Activated CD8-positive, alpha-beta memory T cell treated with anti-CD3 and anti-CD28 coated beads, Interleukin-2, amount 10 ng/mL, durations not matched to agents 7 days and 5 days (primary cell): ENCODE measurements at regions not wholly inside any gene's neighbourhood (a gene's known extent, or its start where the extent isn't known, plus 50 kb on each side); places are given as distances from the start of the nearest gene placed in this dataset.

ENCODE experiments used
- ATAC-seq: fragments of 150-1000 bp; cut with Tn5 transposase; one replicate; pipeline ENCODE4 v1.10.0; 2021; ENCODE audit warnings: moderate library complexity
- CTCF ChIA-PET: fragments of 350-600 bp; sonication (Branson Sonifier 250); formaldehyde crosslinking; loops from one replicate; lab custom pipeline; 2021; ENCODE audit warnings: antibody characterized with exemption; lab: Charles Lee
- DNase-seq: peaks from one replicate; pipeline ENCODE4 v3.0.0-alpha.2; 2020
- H3K27ac Mint-ChIP-seq: one replicate; pipeline ENCODE4 v1.8.0; 2021; ENCODE audit warnings: mild to moderate bottlenecking, mixed read lengths
- H3K27me3 Mint-ChIP-seq: one replicate; pipeline ENCODE4 v1.8.0; 2021; ENCODE audit warnings: mixed read lengths
- H3K36me3 Mint-ChIP-seq: one replicate; pipeline ENCODE4 v1.8.0; 2021; ENCODE audit warnings: mild to moderate bottlenecking, mixed read lengths
- H3K4me1 Mint-ChIP-seq: one replicate; pipeline ENCODE4 v1.8.0; 2021; ENCODE audit warnings: mixed read lengths
- H3K4me3 Mint-ChIP-seq: one replicate; pipeline ENCODE4 v1.8.0; 2021; ENCODE audit warnings: mild to moderate bottlenecking, moderate library complexity, mixed read lengths
- H3K9me3 Mint-ChIP-seq: one replicate; pipeline ENCODE4 v1.8.0; 2022; ENCODE audit warnings: low read depth, mixed read lengths

DNA sequence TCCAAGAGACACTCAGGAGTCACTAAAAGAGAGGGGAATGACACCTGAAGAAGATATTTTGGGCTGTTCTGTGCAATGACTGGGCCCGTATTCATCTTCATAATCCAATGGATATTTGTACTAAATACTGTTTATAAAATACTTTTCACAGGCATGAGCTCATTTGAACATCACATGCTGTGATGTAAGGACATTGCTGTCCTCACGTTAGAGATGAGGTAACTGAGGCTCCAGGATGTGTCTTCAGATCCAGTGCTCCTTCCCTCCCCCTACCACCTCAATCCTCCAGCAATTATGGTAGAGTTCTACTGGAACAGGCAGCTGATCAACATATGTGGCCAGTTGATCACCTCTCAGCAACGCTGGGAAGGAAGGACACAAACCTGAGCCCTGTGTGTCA is 139.4 kb upstream of the OSMR start:
- ATAC-seq, result no peak
- DNase-seq, result no peak
- CTCF ChIA-PET, result no interaction called here
- no peaks in the 10 kb centered on the region for H3K4me1 Mint-ChIP-seq
- no peak overlapping the region for H3K4me3 Mint-ChIP-seq
- H3K36me3 Mint-ChIP-seq, result no peaks in the 10 kb centered on the region
- H3K9me3 Mint-ChIP-seq, result no peaks in the 10 kb centered on the region
- no peaks in the 10 kb centered on the region for H3K27me3 Mint-ChIP-seq
- no peak overlapping the region for H3K27ac Mint-ChIP-seq

DNA sequence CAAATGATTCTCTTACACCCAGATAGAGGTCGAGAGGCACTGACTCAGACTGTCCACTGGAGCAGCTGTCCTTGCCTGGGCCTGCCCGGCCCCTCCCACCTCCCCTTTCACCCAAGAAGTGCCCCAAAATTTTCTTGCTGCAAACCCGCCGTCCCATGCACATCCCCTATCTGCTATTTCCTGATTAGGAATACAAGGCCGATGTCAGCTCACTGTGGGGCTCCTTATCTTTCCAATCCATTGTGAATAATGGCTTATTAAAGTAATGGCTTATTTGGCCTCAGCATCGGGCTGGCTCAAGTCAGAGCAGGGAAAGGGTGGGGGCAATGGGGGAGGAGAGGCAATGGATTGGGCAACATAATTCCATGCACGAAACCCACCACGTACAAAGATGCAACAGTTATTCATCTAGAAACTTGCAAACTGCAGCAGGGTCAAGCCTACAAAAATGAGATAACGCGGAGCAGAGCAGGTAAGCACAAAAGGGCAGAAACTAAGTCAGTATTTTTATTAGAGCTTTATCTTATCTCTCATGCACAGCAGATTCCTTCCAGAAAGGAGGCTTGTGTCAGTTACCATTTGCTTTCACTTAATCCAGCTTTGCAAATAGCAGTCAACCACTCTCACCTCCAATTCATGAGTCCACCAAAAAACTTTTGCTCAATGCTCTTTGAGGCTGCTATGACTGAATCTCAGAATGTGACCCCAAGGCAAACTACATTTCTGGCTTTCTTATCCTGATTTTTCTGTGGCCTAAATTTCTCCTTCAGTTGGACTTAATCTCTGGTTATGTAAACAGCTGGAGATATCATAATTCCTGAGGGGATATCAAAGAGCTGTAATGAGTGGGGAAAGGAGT is 138.2 kb upstream of the OSMR start:
- DNase-seq (no peak), ATAC-seq (no peak)
- Mint-ChIP-seq H3K4me3 (no peak overlapping the region), H3K4me1 (no peaks in the 10 kb centered on the region), H3K9me3 (no peaks in the 10 kb centered on the region), H3K27me3 (no peaks in the 10 kb centered on the region), H3K27ac (no peak overlapping the region), H3K36me3 (no peaks in the 10 kb centered on the region)
- CTCF ChIA-PET, result no interaction called here

DNA sequence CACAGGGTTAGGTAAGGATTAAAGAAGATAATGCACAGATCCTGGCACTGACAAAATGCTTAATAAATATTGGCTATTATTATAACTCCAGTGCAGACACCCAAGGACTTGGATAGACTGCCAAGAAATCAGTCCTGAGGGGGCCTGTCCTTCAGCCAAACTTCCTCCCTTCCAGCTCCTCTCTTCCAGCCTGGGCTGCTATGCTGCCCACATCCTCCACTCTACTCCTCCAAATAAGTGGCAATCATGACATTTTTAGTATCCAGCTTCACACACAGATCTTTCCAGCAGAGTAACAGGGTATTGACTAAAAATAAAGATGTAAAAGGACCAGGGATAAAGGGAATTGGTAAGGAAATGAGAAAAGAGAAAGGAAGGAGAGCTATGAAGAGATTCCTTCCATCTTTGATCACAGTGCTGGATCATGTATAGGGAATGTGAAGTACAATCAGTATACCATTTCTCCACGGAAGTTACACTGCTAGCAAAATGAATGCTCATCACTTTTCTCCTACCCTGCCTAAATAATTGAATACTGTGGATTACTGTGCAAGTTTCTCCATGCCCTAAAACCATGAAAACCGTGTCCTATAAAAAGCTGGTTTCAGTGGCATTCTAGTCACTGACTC is 136.0 kb upstream of the OSMR start:
- no peak for ATAC-seq
- CTCF ChIA-PET, result interaction anchor here (1.0 kb wide), 1 partner anchor 268 kb away, joined by 3 read pairs; no protein-coding TSS in a partner anchor
- Mint-ChIP-seq H3K36me3 (no peaks in the 10 kb centered on the region), H3K27ac (no peak overlapping the region), H3K27me3 (no peaks in the 10 kb centered on the region), H3K4me3 (no peak overlapping the region), H3K4me1 (no peaks in the 10 kb centered on the region), H3K9me3 (no peaks in the 10 kb centered on the region)
- no peak for DNase-seq

DNA sequence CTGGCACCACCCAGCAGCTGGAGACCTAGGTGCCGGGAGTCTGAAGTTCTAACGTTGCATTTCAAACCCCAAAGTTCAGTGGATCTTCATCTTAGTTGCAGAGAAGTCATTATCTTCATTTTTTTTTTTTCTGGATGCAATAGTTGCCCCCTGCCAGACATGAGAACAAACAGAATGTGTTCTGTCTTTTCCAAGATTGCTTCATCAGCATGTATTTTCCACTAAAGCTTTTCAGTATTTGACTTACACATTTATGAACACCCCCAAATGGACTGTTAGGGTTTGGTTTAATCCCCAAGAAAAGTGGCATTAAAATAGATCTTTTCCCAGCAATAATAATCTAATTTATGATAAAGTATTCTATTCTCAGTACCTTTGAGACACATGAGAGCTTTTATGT is 135.2 kb upstream of the OSMR start:
- DNase-seq (no peak), ATAC-seq (no peak)
- no peak overlapping the region for H3K27ac Mint-ChIP-seq

DNA sequence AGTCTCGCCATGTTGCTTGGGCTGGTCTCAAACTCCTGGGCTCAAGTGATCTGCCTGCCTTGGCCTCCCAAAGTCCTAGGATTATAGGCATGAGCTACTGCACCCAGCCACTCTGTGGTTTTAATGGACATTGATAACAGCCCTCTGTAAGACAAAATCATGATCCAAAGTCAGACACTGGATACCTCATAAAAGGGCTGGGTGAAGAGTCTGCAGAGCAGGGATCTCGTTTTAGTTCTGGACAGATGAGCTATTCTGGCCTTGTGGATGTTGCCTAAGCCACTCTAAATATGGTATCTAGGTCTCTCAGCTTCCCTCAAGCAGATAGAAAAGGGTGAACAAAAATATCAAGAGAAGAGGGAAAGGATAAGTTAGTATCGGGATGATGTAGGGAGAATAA is 133.4 kb upstream of the OSMR start:
- ATAC-seq (no peak), DNase-seq (no peak)
- no peak overlapping the region for H3K27ac Mint-ChIP-seq
- H3K27me3 Mint-ChIP-seq, result no peaks in the 10 kb centered on the region
- H3K4me1 Mint-ChIP-seq, result no peaks in the 10 kb centered on the region
- CTCF ChIA-PET, result no interaction called here
- H3K36me3 Mint-ChIP-seq, result no peaks in the 10 kb centered on the region
- no peaks in the 10 kb centered on the region for H3K9me3 Mint-ChIP-seq
- H3K4me3 Mint-ChIP-seq, result no peak overlapping the region

More for the DNA sequence above, 135.2 kb upstream of the OSMR start:
- no peaks in the 10 kb centered on the region for H3K4me1 Mint-ChIP-seq
- H3K4me3 Mint-ChIP-seq, result no peak overlapping the region
- CTCF ChIA-PET, result interaction anchor here (1.0 kb wide), 1 partner anchor 269 kb away, joined by 3 read pairs; no protein-coding TSS in a partner anchor
- no peaks in the 10 kb centered on the region for H3K9me3 Mint-ChIP-seq
- no peaks in the 10 kb centered on the region for H3K36me3 Mint-ChIP-seq
- no peaks in the 10 kb centered on the region for H3K27me3 Mint-ChIP-seq

DNA sequence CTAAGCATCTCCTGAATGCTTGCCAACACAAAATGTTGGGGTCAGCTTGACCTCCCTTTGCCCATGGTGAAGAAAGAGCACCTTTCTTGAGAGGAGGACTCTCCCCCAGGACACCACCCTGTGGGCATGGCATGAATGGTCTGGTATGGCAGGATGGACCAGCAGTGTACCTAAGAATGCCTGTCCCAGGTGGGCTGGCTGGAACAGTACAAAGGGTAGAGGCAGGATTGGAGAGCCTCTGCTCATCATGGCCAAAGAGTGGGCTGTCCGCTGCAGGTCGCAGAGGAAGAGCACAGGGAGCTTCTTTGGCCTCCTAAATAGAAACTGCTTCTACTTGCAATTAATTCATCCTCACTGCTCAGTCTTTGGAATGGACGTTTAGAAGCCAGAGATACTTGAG is 131.6 kb upstream of the OSMR start:
- no peaks in the 10 kb centered on the region for H3K9me3 Mint-ChIP-seq
- ATAC-seq, result no peak

DNA sequence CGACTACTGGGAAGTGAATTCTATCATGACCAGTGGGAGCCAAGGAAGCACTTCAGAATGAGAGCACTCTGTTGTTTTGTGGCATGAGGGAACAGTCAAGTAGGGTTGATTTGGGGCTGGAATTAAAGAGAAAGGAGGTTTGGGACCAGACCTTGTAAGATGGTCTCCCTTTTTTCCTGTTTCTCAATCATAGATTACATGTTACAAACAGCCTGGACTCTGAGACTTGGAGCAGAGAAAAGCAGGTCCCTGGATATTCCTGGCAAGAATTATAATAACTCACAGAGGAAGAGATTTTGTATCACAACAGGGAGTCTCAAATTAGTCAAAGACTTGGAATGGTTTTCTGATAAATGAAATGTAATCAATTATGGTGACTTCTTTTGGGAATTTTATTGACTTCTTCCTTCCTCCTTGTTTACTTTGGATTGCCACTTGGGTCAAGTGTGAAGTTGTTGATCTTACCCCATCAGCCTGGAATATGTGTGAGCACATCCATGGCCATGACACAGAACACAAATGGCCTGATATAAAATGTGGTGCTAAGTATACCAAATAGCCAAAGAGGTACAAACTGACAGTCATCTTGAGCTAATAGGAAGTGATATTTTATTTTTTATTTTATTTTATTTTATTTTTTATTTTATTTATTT is 131.0 kb upstream of the OSMR start:
- ATAC-seq, result no peak
- peaks cover 2% of the 10 kb centered on the region for H3K27me3 Mint-ChIP-seq
- H3K9me3 Mint-ChIP-seq, result no peaks in the 10 kb centered on the region
- no peaks in the 10 kb centered on the region for H3K36me3 Mint-ChIP-seq
- no peak overlapping the region for H3K27ac Mint-ChIP-seq
- H3K4me1 Mint-ChIP-seq, result no peaks in the 10 kb centered on the region
- no peak for DNase-seq
- CTCF ChIA-PET, result interaction anchor here (0.9 kb wide), 1 partner anchor 294 kb away, joined by 3 read pairs; no protein-coding TSS in a partner anchor
- no peak overlapping the region for H3K4me3 Mint-ChIP-seq

More for the DNA sequence above, 131.6 kb upstream of the OSMR start:
- H3K27me3 Mint-ChIP-seq, result peaks cover 2% of the 10 kb centered on the region
- CTCF ChIA-PET, result interaction anchor here (0.9 kb wide), 1 partner anchor 294 kb away, joined by 3 read pairs; no protein-coding TSS in a partner anchor
- DNase-seq, result no peak
- H3K4me3 Mint-ChIP-seq, result no peak overlapping the region
- no peak overlapping the region for H3K27ac Mint-ChIP-seq
- H3K4me1 Mint-ChIP-seq, result no peaks in the 10 kb centered on the region
- no peaks in the 10 kb centered on the region for H3K36me3 Mint-ChIP-seq

DNA sequence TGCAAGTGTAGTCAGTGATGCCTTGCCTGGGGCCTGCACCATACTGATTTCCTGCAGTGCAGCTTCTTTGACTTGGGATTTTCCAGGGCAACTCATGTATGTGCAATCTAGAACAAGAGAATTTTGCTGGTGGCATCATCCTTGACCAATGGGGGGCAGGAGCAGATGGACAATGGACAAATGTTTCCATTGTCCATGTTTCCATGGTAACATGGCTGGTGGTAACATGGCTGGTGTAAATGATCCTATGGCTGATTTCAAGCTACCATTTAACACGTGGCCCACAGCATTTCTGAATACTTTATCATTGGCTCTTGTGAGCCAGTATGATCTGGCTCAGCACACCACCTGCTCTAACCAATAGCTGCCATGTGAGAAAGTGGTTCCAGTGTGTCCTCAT is 130.1 kb upstream of the OSMR start:
- H3K4me1 Mint-ChIP-seq, result no peaks in the 10 kb centered on the region
- H3K36me3 Mint-ChIP-seq, result no peaks in the 10 kb centered on the region
- H3K4me3 Mint-ChIP-seq, result no peak overlapping the region
- no peaks in the 10 kb centered on the region for H3K9me3 Mint-ChIP-seq
- CTCF ChIA-PET, result no interaction called here
- DNase-seq, result no peak
- no peak overlapping the region for H3K27ac Mint-ChIP-seq
- ATAC-seq, result no peak
- peaks cover 2% of the 10 kb centered on the region for H3K27me3 Mint-ChIP-seq

DNA sequence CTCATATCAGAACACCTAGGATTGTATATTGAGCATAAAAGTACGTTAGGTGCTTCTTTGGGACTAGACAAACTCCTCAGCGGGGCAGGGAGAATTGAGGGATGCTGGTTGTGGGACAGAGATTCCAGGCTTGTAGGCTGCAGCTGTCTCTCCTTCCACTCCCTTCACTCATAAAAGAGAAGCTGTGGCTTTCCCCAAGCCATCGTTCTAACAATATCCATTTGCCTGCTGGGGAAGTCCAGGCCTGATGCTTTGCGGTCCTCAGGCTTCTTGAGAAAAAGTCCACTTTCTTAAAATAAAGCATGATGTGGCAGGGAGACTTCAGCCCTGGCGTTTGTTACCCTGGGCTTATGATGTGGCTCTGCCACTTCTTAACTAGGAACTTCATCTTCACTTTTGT is 129.3 kb upstream of the OSMR start:
- no peak overlapping the region for H3K4me3 Mint-ChIP-seq
- H3K9me3 Mint-ChIP-seq, result no peaks in the 10 kb centered on the region
- no peak for DNase-seq
- H3K27ac Mint-ChIP-seq, result no peak overlapping the region
- peaks cover 2% of the 10 kb centered on the region for H3K27me3 Mint-ChIP-seq
- CTCF ChIA-PET, result no interaction called here
- no peaks in the 10 kb centered on the region for H3K36me3 Mint-ChIP-seq
- no peaks in the 10 kb centered on the region for H3K4me1 Mint-ChIP-seq
- no peak for ATAC-seq

DNA sequence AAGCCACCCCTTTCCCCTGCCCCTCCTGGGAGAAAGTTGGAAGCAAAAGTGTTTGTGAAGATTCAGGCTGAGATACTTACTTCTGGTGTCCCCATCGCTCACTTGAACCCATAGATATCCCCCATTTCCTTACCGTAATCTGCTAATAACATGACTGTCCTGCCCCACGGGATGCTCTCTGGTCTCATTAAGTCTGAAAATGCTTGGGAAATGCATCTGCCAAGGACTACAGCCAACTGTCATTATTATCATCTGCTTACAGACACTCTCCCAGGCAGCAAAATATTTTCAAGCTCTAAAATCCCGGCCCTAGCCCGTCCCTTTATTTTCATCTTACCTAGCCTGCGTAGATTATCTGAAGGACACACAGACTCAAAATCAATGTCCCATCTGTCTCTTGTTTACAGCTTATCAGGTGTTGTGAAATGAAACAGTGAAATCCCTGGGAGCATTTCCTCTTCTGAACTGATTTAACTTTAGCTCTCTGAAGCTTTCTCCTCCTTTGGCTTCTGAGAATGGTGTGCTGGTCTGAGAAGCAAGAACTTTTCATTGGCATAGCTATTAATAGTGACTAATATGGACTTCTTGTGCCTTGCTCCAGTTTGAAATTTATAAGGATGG is 126.9 kb upstream of the OSMR start:
- peaks cover 1% of the 10 kb centered on the region for H3K4me1 Mint-ChIP-seq
- no peaks in the 10 kb centered on the region for H3K9me3 Mint-ChIP-seq
- H3K27ac Mint-ChIP-seq, result no peak overlapping the region
- ATAC-seq (no peak), DNase-seq (no peak)
- H3K27me3 Mint-ChIP-seq, result peaks cover 2% of the 10 kb centered on the region
- no peaks in the 10 kb centered on the region for H3K36me3 Mint-ChIP-seq
- no peak overlapping the region for H3K4me3 Mint-ChIP-seq
- CTCF ChIA-PET, result no interaction called here

DNA sequence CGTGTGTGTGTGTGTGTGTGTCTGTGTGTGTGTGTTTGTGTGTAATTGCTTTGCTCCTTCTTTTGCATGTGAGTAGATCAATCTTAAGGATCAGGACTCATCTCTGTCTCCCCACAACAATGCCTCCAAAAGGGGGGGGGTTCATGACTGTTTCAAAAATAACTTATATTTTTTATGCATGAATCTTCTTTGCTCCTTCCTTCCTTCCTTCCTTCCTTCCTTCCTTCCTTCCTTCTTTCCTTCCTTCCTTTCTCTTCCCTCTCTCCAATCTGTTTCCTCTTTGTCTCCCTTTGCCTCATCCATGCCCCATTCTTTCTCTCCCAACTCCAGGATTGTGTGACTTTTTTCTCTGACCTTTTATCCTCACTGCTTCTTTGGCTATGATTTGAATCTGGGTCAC is 126.4 kb upstream of the OSMR start:
- H3K27ac Mint-ChIP-seq, result no peak overlapping the region
- H3K4me3 Mint-ChIP-seq, result no peak overlapping the region
- peaks cover 2% of the 10 kb centered on the region for H3K27me3 Mint-ChIP-seq
- ATAC-seq (no peak), DNase-seq (no peak)
- CTCF ChIA-PET, result no interaction called here
- H3K36me3 Mint-ChIP-seq, result no peaks in the 10 kb centered on the region
- H3K4me1 Mint-ChIP-seq, result peaks cover 1% of the 10 kb centered on the region
- no peaks in the 10 kb centered on the region for H3K9me3 Mint-ChIP-seq

DNA sequence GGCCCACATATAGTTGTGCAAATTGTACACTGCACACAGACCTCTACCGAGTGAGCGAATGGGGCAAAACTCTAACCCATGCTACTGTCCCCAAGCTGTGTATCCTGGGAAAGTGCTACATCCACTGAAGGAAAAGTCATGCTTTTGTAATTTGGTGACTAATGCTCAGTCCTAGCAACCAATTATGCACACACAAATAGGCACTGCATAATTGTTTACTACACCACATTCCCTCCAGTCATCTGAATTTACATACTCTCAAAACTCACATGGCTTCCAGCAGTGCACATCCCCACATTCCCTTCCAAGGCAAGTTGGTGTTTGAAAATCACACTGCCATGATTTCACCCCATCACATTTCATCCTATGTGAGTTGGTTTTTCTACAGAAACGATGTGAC is 125.9 kb upstream of the OSMR start:
- Mint-ChIP-seq H3K4me3 (no peak overlapping the region), H3K36me3 (no peaks in the 10 kb centered on the region), H3K4me1 (peaks cover 1% of the 10 kb centered on the region), H3K9me3 (no peaks in the 10 kb centered on the region), H3K27ac (no peak overlapping the region), H3K27me3 (peaks cover 2% of the 10 kb centered on the region)
- ATAC-seq (no peak), DNase-seq (no peak)
- CTCF ChIA-PET, result no interaction called here

DNA sequence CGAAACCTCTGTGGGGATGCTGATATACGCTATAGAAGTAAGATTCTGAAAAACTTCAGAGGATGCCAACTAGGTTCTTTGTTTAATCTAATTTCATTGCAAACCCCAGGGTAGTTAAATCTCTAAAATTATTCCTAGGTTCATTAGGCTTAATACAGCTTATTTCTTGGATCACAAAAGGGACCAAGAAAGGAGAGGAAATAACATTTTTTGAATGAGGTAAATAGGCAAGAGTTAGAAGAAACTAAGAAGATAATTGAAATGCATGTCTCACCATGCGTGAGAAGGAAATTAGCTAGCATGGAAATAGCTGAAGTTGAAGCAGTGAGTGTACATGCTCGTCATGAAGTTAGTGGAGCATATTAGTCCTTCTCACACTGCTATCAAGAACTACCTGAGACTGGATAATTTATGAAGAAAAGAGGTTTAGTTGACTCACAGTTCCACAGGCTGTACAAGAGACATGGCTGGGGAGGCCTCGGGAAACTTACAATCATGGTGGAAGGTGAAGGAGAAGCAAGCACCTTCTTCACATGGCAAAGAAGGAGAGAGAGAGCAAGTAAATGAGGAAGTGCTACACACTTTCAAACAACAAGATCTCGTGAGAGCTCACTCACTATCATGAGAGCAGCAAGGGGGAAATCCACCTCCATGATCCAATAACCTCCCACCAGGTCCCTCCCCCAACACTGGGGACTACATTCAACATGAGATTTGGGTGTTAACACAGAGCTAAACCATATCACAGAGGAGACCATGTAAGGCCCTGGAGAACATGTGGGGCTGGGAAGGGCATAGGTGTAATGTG is 125.1 kb upstream of the OSMR start:
- no peaks in the 10 kb centered on the region for H3K36me3 Mint-ChIP-seq
- no peak overlapping the region for H3K4me3 Mint-ChIP-seq
- no peak for ATAC-seq
- peaks cover 2% of the 10 kb centered on the region for H3K27me3 Mint-ChIP-seq
- peaks cover 1% of the 10 kb centered on the region for H3K4me1 Mint-ChIP-seq
- no peak overlapping the region for H3K27ac Mint-ChIP-seq
- CTCF ChIA-PET, result no interaction called here
- no peak for DNase-seq
- H3K9me3 Mint-ChIP-seq, result no peaks in the 10 kb centered on the region
